Testis (tissue), 2 donors: ENCODE measurements at regions not wholly inside any gene's neighbourhood (a gene's known extent, or its start where the extent isn't known, plus 50 kb on each side); places are given as distances from the start of the nearest gene placed in this dataset.

Experiments used
- DNase-seq: peaks from one replicate; pipeline ENCODE4 v3.0.0-alpha.2; 2019
- H3K27ac ChIP-seq, 2 donors: fragments of 200-600 bp; sonication (generic); one replicate each; pipeline ENCODE4 v1.5.1; 2019
- H3K27me3 ChIP-seq: fragments of 200-600 bp; sonication (generic); one replicate; pipeline ENCODE4 v1.5.1; 2019
- H3K36me3 ChIP-seq: fragments of 200-600 bp; sonication (generic); one replicate; pipeline ENCODE4 v1.5.1; 2017; ENCODE audit warnings: low read depth; ENCODE audit errors: missing control alignments
- H3K4me1 ChIP-seq: fragments of 200-600 bp; sonication (generic); one replicate; pipeline ENCODE4 v1.5.1; 2019
- H3K4me3 ChIP-seq, 2 donors: fragments of 200-600 bp; sonication (generic); one replicate each; pipeline ENCODE4 v1.5.1; 2017 to 2019
- H3K9me3 ChIP-seq: fragments of 200-600 bp; sonication (generic); one replicate; pipeline ENCODE4 v1.5.1; 2017
- CTCF ChIP-seq, 3 experiments: fragments of 450-650 bp in 2 of 3; fragments of 200-600 bp in 1 of 3; sonication (generic) in 1 of 3; IDR thresholded peaks; one replicate each; pipeline ENCODE4 v1.5.1; 2016 to 2019; ENCODE audit warnings: antibody characterized with exemption in 3 of 3, mild to moderate bottlenecking in 2 of 3, moderate library complexity in 1 of 3
- POLR2A ChIP-seq: fragments of 450-650 bp; IDR thresholded peaks from one replicate; pipeline ENCODE4 v1.6.1; 2017; ENCODE audit warnings: antibody characterized with exemption, mild to moderate bottlenecking, moderate library complexity
- WGBS, 2 donors: methylation state at CpG; one replicate each; pipeline ENCODE4 v1.1.5; 2018; 5-methylcytosine and 5-hydroxymethylcytosine counted together
- intact Hi-C: fragments of 100-400 bp; cut with DNase I; formaldehyde crosslinking; loops from one replicate; pipeline ENCODE4 v1.15.1; 2023; ENCODE audit warnings: low total_unique reads

GRCh38 chr2:2748399-2749205, 417.5 kb upstream of the MYT1L start:
- no peak for DNase-seq
- Histone ChIP-seq H3K4me3 (no peak overlapping the region), H3K9me3 (no peaks in the 10 kb centered on the region), H3K4me1 (no peaks in the 10 kb centered on the region), H3K27me3 (no peaks in the 10 kb centered on the region), H3K27ac (no peak overlapping the region), H3K36me3 (no peaks in the 10 kb centered on the region)
- intact Hi-C loops: no loop called here
- TF ChIP-seq POLR2A (no peak), CTCF (IDR thresholded peaks at IDR 0.05) (no peak)
- WGBS, 2 donors: 81 to 90% methylated on average over 10 to 13 of the region's 13 CpGs

- Histone ChIP-seq H3K36me3 (no peaks in the 10 kb centered on the region), H3K4me3 (no peak overlapping the region), H3K9me3 (no peaks in the 10 kb centered on the region), H3K4me1 (peaks cover 5% of the 10 kb centered on the region), H3K27me3 (no peaks in the 10 kb centered on the region), H3K27ac (no peak overlapping the region)
- no peak for TF ChIP-seq POLR2A
- TF ChIP-seq CTCF (IDR thresholded peaks at IDR 0.05): no peak
- intact Hi-C loops: no loop called here
- no peak for DNase-seq
- 87 to 89% methylated on average over 3 to 7 of the region's 7 CpGs for WGBS, 2 donors
Measured at GRCh38 chr2:2747797-2748301, 416.8 kb upstream of the MYT1L start.

- no peak overlapping the region for H3K27ac ChIP-seq
- no peaks in the 10 kb centered on the region for H3K27me3 ChIP-seq
- no peaks in the 10 kb centered on the region for H3K36me3 ChIP-seq
- intact Hi-C loops: no loop called here
- no peaks in the 10 kb centered on the region for H3K9me3 ChIP-seq
- 94 to 95% methylated on average over 5 to 6 of the region's 6 CpGs for WGBS, 2 donors
- peaks cover 5% of the 10 kb centered on the region for H3K4me1 ChIP-seq
- no peak overlapping the region for H3K4me3 ChIP-seq
- TF ChIP-seq CTCF (IDR thresholded peaks at IDR 0.05) (no peak), POLR2A (no peak)
- DNase-seq: no peak
Measured at GRCh38 chr2:2746731-2747130, 415.7 kb upstream of the MYT1L start.

- H3K27me3 ChIP-seq: no peaks in the 10 kb centered on the region
- TF ChIP-seq POLR2A (no peak), CTCF (IDR thresholded peaks at IDR 0.05) (no peak)
- no peak overlapping the region for H3K4me3 ChIP-seq
- 92 to 95% methylated on average over 9 to 13 of the region's 13 CpGs for WGBS, 2 donors
- intact Hi-C loops: no loop called here
- H3K4me1 ChIP-seq: peaks cover 5% of the 10 kb centered on the region
- H3K36me3 ChIP-seq: no peaks in the 10 kb centered on the region
- DNase-seq: no peak
- H3K9me3 ChIP-seq: no peaks in the 10 kb centered on the region
- no peak overlapping the region for H3K27ac ChIP-seq
Measured at GRCh38 chr2:2744958-2745715, 414.1 kb upstream of the MYT1L start.
